H1 (cell line): ENCODE measurements at regions not wholly inside any gene's neighbourhood (a gene's known extent, or its start where the extent isn't known, plus 50 kb on each side); places are given as distances from the start of the nearest gene placed in this dataset.

Experiments used
- CTCF ChIA-PET: fragments of 300-600 bp; sonication (Branson Sonifier 250); formaldehyde crosslinking; loops from one replicate; lab custom pipeline; 2021; ENCODE audit not compliant: partially characterized antibody; lab: Charles Lee
- POLR2A ChIA-PET: fragments of 300-600 bp; sonication (Branson Sonifier 250); formaldehyde crosslinking; loops from one replicate; lab custom pipeline; 2021; ENCODE audit warnings: inconsistent platforms; ENCODE audit not compliant: partially characterized antibody; lab: Charles Lee
- DNase-seq, 2 experiments: peaks; one replicate each; pipeline versions ENCODE4 v3.0.0 to v3.0.0-alpha.2; 2010 to 2022; ENCODE audit warnings: low spot score in 2 of 2, low read depth in 1 of 2, mixed read lengths in 1 of 2
- FAIRE-seq: peaks from 2 replicates; lab custom pipeline; 2011; peaks lifted over from hg19 to GRCh38; lab: Jason Lieb, UNC
- H2AFZ ChIP-seq: 2 replicates; pipeline ENCODE4 v1.8.1; 2012; ENCODE audit warnings: low read length, inconsistent platforms
- H2AK5ac ChIP-seq: 2 replicates; pipeline ENCODE4 v1.6.1; 2013; ENCODE audit warnings: low read depth, low read length
- H2BK120ac ChIP-seq: replicated peaks from 2 replicates; pipeline ENCODE3; 2013; ENCODE audit warnings: low read depth, low read length, inconsistent platforms
- H2BK12ac ChIP-seq: 2 replicates; pipeline ENCODE4 v1.6.1; 2013; ENCODE audit warnings: low read depth, low read length
- H2BK15ac ChIP-seq: 2 replicates; pipeline ENCODE4 v1.6.1; 2013; ENCODE audit warnings: low read length
- H2BK20ac ChIP-seq: 2 replicates; pipeline ENCODE4 v1.6.1; 2013; ENCODE audit warnings: low read length
- H2BK5ac ChIP-seq: 2 replicates; pipeline ENCODE4 v1.6.1; 2013; ENCODE audit warnings: low read depth, low read length
- H3K14ac ChIP-seq: 2 replicates; pipeline ENCODE4 v1.6.1; 2013; ENCODE audit warnings: inconsistent platforms; ENCODE audit not compliant: insufficient read length
- H3K18ac ChIP-seq: 2 replicates; pipeline ENCODE4 v1.6.1; 2013; ENCODE audit warnings: low read length; ENCODE audit errors: extremely low read depth
- H3K23ac ChIP-seq: 2 replicates; pipeline ENCODE4 v1.6.1; 2013; ENCODE audit warnings: inconsistent platforms; ENCODE audit not compliant: insufficient read length
- H3K23me2 ChIP-seq: 2 replicates; pipeline ENCODE4 v1.6.1; 2013; ENCODE audit warnings: low read depth, low read length
- H3K27ac ChIP-seq: 2 replicates; pipeline ENCODE4 v1.6.1; 2011; ENCODE audit warnings: low read depth, low read length, inconsistent platforms
- H3K27me3 ChIP-seq, 4 experiments: replicated peaks in 1 of 4; 1 replicate in 1 of 4; 2 replicates in 3 of 4; pipeline versions ENCODE4 v1.6.1 to v1.8.1; 2011 to 2013; ENCODE audit warnings: low read length in 3 of 4, mild to moderate bottlenecking in 3 of 4, inconsistent platforms in 2 of 4, mixed read lengths in 2 of 4, moderate library complexity in 1 of 4; ENCODE audit not compliant: control insufficient read depth in 3 of 4, insufficient read depth in 3 of 4; ENCODE audit errors: extremely low read depth in 1 of 4
- H3K36me3 ChIP-seq, 4 experiments: 2 replicates each; pipeline versions ENCODE4 v1.6.1 to v1.8.1; 2011 to 2013; ENCODE audit warnings: mild to moderate bottlenecking in 4 of 4, low read length in 3 of 4, moderate library complexity in 2 of 4, control low read depth in 1 of 4, inconsistent platforms in 1 of 4; ENCODE audit not compliant: insufficient read depth in 4 of 4, control insufficient read depth in 2 of 4
- H3K4ac ChIP-seq: replicated peaks from 2 replicates; pipeline ENCODE3; 2013; ENCODE audit warnings: low read length, low read depth, mixed read lengths, inconsistent platforms; ENCODE audit not compliant: insufficient read length
- H3K4me1 ChIP-seq, 4 experiments: replicated peaks in 1 of 4; 1 replicate in 1 of 4; 2 replicates in 3 of 4; pipeline versions ENCODE4 v1.6.1 to v1.8.1; 2011 to 2013; ENCODE audit warnings: low read length in 3 of 4, inconsistent platforms in 2 of 4, mixed read lengths in 1 of 4; ENCODE audit not compliant: insufficient read depth in 4 of 4, control insufficient read depth in 3 of 4
- H3K4me2 ChIP-seq, 2 experiments: 2 replicates each; pipeline versions ENCODE4 v1.6.1 to v1.8.1; 2011 to 2013; ENCODE audit warnings: low read depth in 2 of 2, low read length in 2 of 2, control low read depth in 1 of 2, inconsistent platforms in 1 of 2, mild to moderate bottlenecking in 1 of 2; ENCODE audit not compliant: insufficient read depth in 1 of 2
- H3K4me3 ChIP-seq, 4 experiments: fragments of 200-600, 300-600 bp in 1 of 4; sonication (generic), shearing (Covaris generic), sonication (Bioruptor Twin) in 1 of 4; 2 replicates each; pipeline versions ENCODE4 v1.5.1 to v1.8.1; 2011 to 2016; ENCODE audit warnings: low read length in 4 of 4, low read depth in 3 of 4, control low read depth in 2 of 4, inconsistent platforms in 2 of 4, mild to moderate bottlenecking in 2 of 4, mixed read lengths in 1 of 4, moderate library complexity in 1 of 4; ENCODE audit not compliant: insufficient read depth in 2 of 4; ENCODE audit errors: extremely low read depth in 1 of 4
- H3K56ac ChIP-seq: replicated peaks from 2 replicates; pipeline ENCODE3; 2013; ENCODE audit warnings: low read depth, mild to moderate bottlenecking, mixed read lengths, low read length, inconsistent platforms; ENCODE audit not compliant: insufficient read length
- H3K79me1 ChIP-seq: 2 replicates; pipeline ENCODE4 v1.6.1; 2013; ENCODE audit warnings: low read depth, low read length, control low read depth
- H3K79me2 ChIP-seq, 2 experiments: 2 replicates each; pipeline versions ENCODE4 v1.6.1 to v1.8.1; 2012 to 2013; ENCODE audit warnings: low read length in 2 of 2, mild to moderate bottlenecking in 2 of 2, inconsistent platforms in 1 of 2; ENCODE audit not compliant: insufficient read depth in 2 of 2, control insufficient read depth in 1 of 2
- H3K9ac ChIP-seq, 4 experiments: replicated peaks in 1 of 4; 1 replicate in 1 of 4; 2 replicates in 3 of 4; pipeline versions ENCODE4 v1.6.1 to v1.8.1; 2011 to 2013; ENCODE audit warnings: low read depth in 3 of 4, low read length in 3 of 4, control low read depth in 2 of 4, mild to moderate bottlenecking in 2 of 4, moderate library complexity in 2 of 4, inconsistent platforms in 1 of 4; ENCODE audit errors: extremely low read depth in 1 of 4
- H3K9me3 ChIP-seq, 2 experiments: 2 replicates each; pipeline versions ENCODE4 v1.6.1 to v1.8.1; 2012 to 2013; ENCODE audit warnings: mild to moderate bottlenecking in 2 of 2, moderate library complexity in 2 of 2, control low read depth in 1 of 2, inconsistent platforms in 1 of 2, low read depth in 1 of 2, low read length in 1 of 2, mixed read lengths in 1 of 2; ENCODE audit not compliant: insufficient read depth in 2 of 2
- H4K20me1 ChIP-seq, 2 experiments: replicated peaks in 1 of 2; 2 replicates each; pipeline versions ENCODE3 to v1.8.1; 2011 to 2013; ENCODE audit warnings: inconsistent platforms in 2 of 2, low read length in 2 of 2, mild to moderate bottlenecking in 1 of 2; ENCODE audit not compliant: insufficient read depth in 2 of 2, control insufficient read depth in 1 of 2
- H4K5ac ChIP-seq: 2 replicates; pipeline ENCODE4 v1.6.1; 2013; ENCODE audit warnings: low read length, low read depth, mixed read lengths, inconsistent platforms; ENCODE audit not compliant: insufficient read length
- H4K8ac ChIP-seq: 2 replicates; pipeline ENCODE4 v1.8.0; 2013; ENCODE audit warnings: mild to moderate bottlenecking, moderate library complexity, low read length, inconsistent platforms; ENCODE audit not compliant: insufficient read depth; ENCODE audit errors: extremely low read depth
- H4K91ac ChIP-seq: replicated peaks from 2 replicates; pipeline ENCODE3; 2013; ENCODE audit warnings: low read length, mixed read lengths, inconsistent platforms; ENCODE audit not compliant: insufficient read length
- BCL11A ChIP-seq, 2 experiments: IDR thresholded peaks; one replicate each; pipeline ENCODE4 v1.6.1; 2011; ENCODE audit warnings: low read depth in 2 of 2, low read length in 2 of 2, mild to moderate bottlenecking in 2 of 2
- CHD1 ChIP-seq: IDR thresholded peaks from 2 replicates; pipeline ENCODE4 v1.6.1; 2012; ENCODE audit warnings: low read depth, low read length, improper control_type of control experiment
- EZH2 ChIP-seq: fragments of 200-600 bp; sonication (generic); IDR thresholded peaks from 2 replicates; pipeline ENCODE4 v1.7.1; 2012; ENCODE audit warnings: low read depth, mild to moderate bottlenecking, moderate library complexity, low read length, inconsistent platforms; ENCODE audit not compliant: severe bottlenecking
- KDM4A ChIP-seq: IDR thresholded peaks from one replicate; pipeline ENCODE4 v1.7.1; 2012; ENCODE audit warnings: low read depth, mild to moderate bottlenecking, moderate library complexity, low read length, inconsistent platforms; ENCODE audit not compliant: severe bottlenecking
- MAX ChIP-seq: IDR thresholded peaks from 2 replicates; pipeline ENCODE4 v1.6.1; 2012; ENCODE audit warnings: inconsistent platforms
- RNF2 ChIP-seq: fragments of 200-900, 300-1000 bp; sonication (generic); IDR thresholded peaks from 2 replicates; pipeline ENCODE4 v1.7.1; 2016; ENCODE audit warnings: borderline replicate concordance, low read depth, mild to moderate bottlenecking, antibody characterized with exemption, low read length; ENCODE audit not compliant: poor library complexity, severe bottlenecking; ENCODE audit errors: missing control alignments
- SIX5 ChIP-seq: IDR thresholded peaks from 2 replicates; pipeline ENCODE4 v1.6.1; 2011; ENCODE audit warnings: mild to moderate bottlenecking, low read depth, low read length
- SP2 ChIP-seq: IDR thresholded peaks from 2 replicates; pipeline ENCODE4 v1.6.1; 2012; ENCODE audit warnings: mild to moderate bottlenecking, low read length, inconsistent platforms
- TAF1 ChIP-seq: IDR thresholded peaks from 2 replicates; pipeline ENCODE4 v1.6.1; 2011; ENCODE audit warnings: mild to moderate bottlenecking, low read depth, low read length
- TBP ChIP-seq: IDR thresholded peaks from 2 replicates; pipeline ENCODE4 v1.6.1; 2011; ENCODE audit warnings: low read depth, low read length, improper control_type of control experiment
- WGBS, 2 experiments: shearing (Covaris generic) in 1 of 2; methylation state at CpG; one replicate each; pipeline versions ENCODE4 v1.1.6 to v1.1.7; 2013 to 2015; ENCODE audit warnings: low lambda C conversion rate in 2 of 2, mixed read lengths in 2 of 2, inconsistent platforms in 1 of 2, low coverage in 1 of 2, missing lambda C conversion rate in 1 of 2; ENCODE audit not compliant: insufficient replicate concordance in 2 of 2, insufficient coverage in 1 of 2, insufficient read length in 1 of 2; ENCODE audit errors: extremely low coverage in 1 of 2, missing lambda C conversion rate in 1 of 2; 5-methylcytosine and 5-hydroxymethylcytosine counted together

GRCh38 chr9:118483677-118484076 lies 779.5 kb downstream of the TLR4 start:
- POLR2A ChIA-PET, result no interaction called here
- Histone ChIP-seq H2BK120ac (no peak overlapping the region), H2BK20ac (no peak overlapping the region), H3K27ac (no peak overlapping the region), H3K4ac (no peak overlapping the region), H3K4me1 (no peaks in the 10 kb centered on the region), H3K79me2 (no peaks in the 10 kb centered on the region), H4K91ac (no peak overlapping the region), H2AK5ac (no peak overlapping the region), H3K27me3 (no peaks in the 10 kb centered on the region), H3K18ac (no peak overlapping the region), H3K36me3 (no peaks in the 10 kb centered on the region), H2AFZ (no peak overlapping the region), H3K23me2 (no peaks in the 10 kb centered on the region), H2BK5ac (no peak overlapping the region), H4K8ac (no peak overlapping the region), H3K9me3 (no peaks in the 10 kb centered on the region), H2BK15ac (no peak overlapping the region), H3K14ac (no peak overlapping the region), H3K23ac (no peak overlapping the region), H3K4me2 (no peak overlapping the region), H3K79me1 (no peaks in the 10 kb centered on the region), H4K5ac (no peak overlapping the region), H4K20me1 (no peaks in the 10 kb centered on the region), H3K4me3 (no peak overlapping the region), H3K9ac (no peak overlapping the region), H2BK12ac (no peak overlapping the region), H3K56ac (no peak overlapping the region)
- WGBS, 2 experiments, result 87% methylated on average over 2 of the region's 2 CpGs; no CpG with 5 or more reads in 1 of the 2 experiments
- FAIRE-seq (no peak), DNase-seq (no peak)
- CTCF ChIA-PET, result no interaction called here
- TF ChIP-seq SP2, result no peak
- no peak for TF ChIP-seq EZH2
- no peak for TF ChIP-seq CHD1
- TF ChIP-seq SIX5, result no peak
- no peak for TF ChIP-seq BCL11A (IDR thresholded peaks at IDR 0.05; ENCODE audit: low read depth in 2 of 2, low read length in 2 of 2)
- TF ChIP-seq MAX, result no peak
- no peak for TF ChIP-seq TAF1
- TF ChIP-seq TBP, result no peak
- TF ChIP-seq KDM4A, result no peak
- TF ChIP-seq RNF2, result no peak
